ENCODE measurements at regions not wholly inside any gene's neighbourhood (a gene's known extent, or its start where the extent isn't known, plus 50 kb on each side); places are given as distances from the start of the nearest gene placed in this dataset.

DNA sequence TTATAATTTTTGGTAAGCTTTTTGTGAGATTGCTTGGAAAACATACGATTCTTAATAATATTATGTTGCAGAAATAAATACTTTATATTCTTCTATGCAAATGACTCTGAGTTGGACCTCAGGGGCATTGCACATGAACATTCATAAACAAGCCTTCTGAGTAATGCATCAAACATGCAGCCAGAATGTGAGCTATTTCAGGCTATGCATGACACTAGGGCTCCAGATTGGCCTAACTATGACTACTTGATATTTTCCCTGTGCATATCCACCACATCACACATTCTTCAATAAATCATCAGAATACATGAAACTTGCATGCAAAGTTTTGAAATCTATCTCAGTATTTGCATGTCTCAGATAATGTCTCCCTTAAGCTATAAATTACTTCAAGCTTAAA, 560.1 kb downstream of the CDY2B start:
- Histone ChIP-seq H3K9me2 (ENCODE audit: low read depth, low read length) (no peaks in the 10 kb centered on the region), H3K79me2 (ENCODE audit: insufficient read depth, low read length) (no peaks in the 10 kb centered on the region), H3K36me3 (ENCODE audit: insufficient read depth, low read length) (no peaks in the 10 kb centered on the region), H3K9ac (ENCODE audit: low read length) (no peak overlapping the region), H3K27ac (ENCODE audit: low read depth, low read length, poor library complexity, severe bottlenecking) (no peak overlapping the region), H3K4me3 (ENCODE audit: low read depth, low read length, poor library complexity, severe bottlenecking) (no peak overlapping the region), H3K9me3 (ENCODE audit: low read length) (no peaks in the 10 kb centered on the region), H2AFZ (ENCODE audit: low read length) (no peak overlapping the region), H3K27me3 (ENCODE audit: insufficient read depth, low read length) (no peaks in the 10 kb centered on the region), H3K4me2 (ENCODE audit: low read length) (no peak overlapping the region), H3F3A (ENCODE audit: insufficient read depth, low read length) (no peaks in the 10 kb centered on the region), H3K4me1 (ENCODE audit: insufficient read depth, low read length, severe bottlenecking) (no peaks in the 10 kb centered on the region), H4K20me1 (ENCODE audit: insufficient read depth, low read length) (no peaks in the 10 kb centered on the region)
- TF ChIP-seq CTCF (IDR thresholded peaks at IDR 0.05; ENCODE audit: low read length) (no peak), EZH2 (IDR thresholded peaks at IDR 0.05; ENCODE audit: borderline replicate concordance, low read length) (no peak)

- Histone ChIP-seq H3K9me2 (ENCODE audit: low read depth, low read length) (no peaks in the 10 kb centered on the region), H3K4me1 (ENCODE audit: insufficient read depth, low read length, severe bottlenecking) (no peaks in the 10 kb centered on the region), H3K4me2 (ENCODE audit: low read length) (no peak overlapping the region), H3K27ac (ENCODE audit: low read depth, low read length, poor library complexity, severe bottlenecking) (no peak overlapping the region), H3K79me2 (ENCODE audit: insufficient read depth, low read length) (no peaks in the 10 kb centered on the region), H3K27me3 (ENCODE audit: insufficient read depth, low read length) (no peaks in the 10 kb centered on the region), H3F3A (ENCODE audit: insufficient read depth, low read length) (no peaks in the 10 kb centered on the region), H3K4me3 (ENCODE audit: low read depth, low read length, poor library complexity, severe bottlenecking) (no peak overlapping the region), H4K20me1 (ENCODE audit: insufficient read depth, low read length) (no peaks in the 10 kb centered on the region), H3K36me3 (ENCODE audit: insufficient read depth, low read length) (no peaks in the 10 kb centered on the region), H3K9me3 (ENCODE audit: low read length) (no peaks in the 10 kb centered on the region), H3K9ac (ENCODE audit: low read length) (no peak overlapping the region), H2AFZ (ENCODE audit: low read length) (no peak overlapping the region)
- TF ChIP-seq CTCF (IDR thresholded peaks at IDR 0.05; ENCODE audit: low read length) = no peak
- no peak for TF ChIP-seq EZH2 (IDR thresholded peaks at IDR 0.05; ENCODE audit: borderline replicate concordance, low read length)
Observed at GRCh38 chrY:17318631-17319030, 561.4 kb downstream of the CDY2B start.

- Histone ChIP-seq H3K4me1 (ENCODE audit: insufficient read depth, low read length, severe bottlenecking) (no peaks in the 10 kb centered on the region), H3K4me2 (ENCODE audit: low read length) (no peak overlapping the region), H3K9ac (ENCODE audit: low read length) (no peak overlapping the region), H2AFZ (ENCODE audit: low read length) (no peak overlapping the region), H3K4me3 (ENCODE audit: low read depth, low read length, poor library complexity, severe bottlenecking) (no peak overlapping the region), H3K9me2 (ENCODE audit: low read depth, low read length) (no peaks in the 10 kb centered on the region), H3K27me3 (ENCODE audit: insufficient read depth, low read length) (no peaks in the 10 kb centered on the region), H3K79me2 (ENCODE audit: insufficient read depth, low read length) (no peaks in the 10 kb centered on the region), H4K20me1 (ENCODE audit: insufficient read depth, low read length) (no peaks in the 10 kb centered on the region), H3K27ac (ENCODE audit: low read depth, low read length, poor library complexity, severe bottlenecking) (no peak overlapping the region), H3K36me3 (ENCODE audit: insufficient read depth, low read length) (no peaks in the 10 kb centered on the region), H3F3A (ENCODE audit: insufficient read depth, low read length) (no peaks in the 10 kb centered on the region), H3K9me3 (ENCODE audit: low read length) (no peaks in the 10 kb centered on the region)
- TF ChIP-seq EZH2 (IDR thresholded peaks at IDR 0.05; ENCODE audit: borderline replicate concordance, low read length) (no peak), CTCF (IDR thresholded peaks at IDR 0.05; ENCODE audit: low read length) (no peak)
Observed at GRCh38 chrY:17277056-17277455, 603.0 kb downstream of the CDY2B start.
